Activated naive CD4-positive, alpha-beta T cell treated with Interleukin-2 at 50 U/mL for 16 hours (primary cell): ENCODE measurements at regions not wholly inside any gene's neighbourhood (a gene's known extent, or its start where the extent isn't known, plus 50 kb on each side); places are given as distances from the start of the nearest gene placed in this dataset.
"Not testable (repeated sequence)": the region's sequence is repeated elsewhere in the genome, so short reads cannot be mapped to it uniquely, and the experiment has no call there.

Experiments used
- DNase-seq: peaks from one replicate; pipeline ENCODE4 v3.0.0-alpha.2; 2020

DNA sequence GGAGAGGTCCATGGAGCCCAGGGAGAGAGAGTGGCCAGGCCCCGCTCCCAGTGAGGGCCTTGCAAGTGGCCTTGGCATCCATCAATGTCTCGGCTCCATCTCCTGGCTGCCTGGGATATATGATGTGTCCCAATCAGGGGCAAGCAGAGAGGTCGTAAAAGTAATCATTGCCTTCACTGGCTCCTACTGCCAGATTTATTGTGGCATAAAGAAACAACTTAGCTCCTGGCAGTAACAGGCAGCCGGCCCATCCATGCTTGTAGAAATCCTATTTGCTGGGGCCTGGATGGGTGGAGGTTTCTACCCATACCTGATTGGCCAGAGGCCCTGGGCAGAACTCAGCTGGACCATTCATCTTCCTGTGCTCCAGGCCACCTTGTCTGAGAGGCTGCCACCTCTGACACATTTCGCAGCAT, 272.6 kb downstream of the MATN1 start:
- no peak for DNase-seq

DNA sequence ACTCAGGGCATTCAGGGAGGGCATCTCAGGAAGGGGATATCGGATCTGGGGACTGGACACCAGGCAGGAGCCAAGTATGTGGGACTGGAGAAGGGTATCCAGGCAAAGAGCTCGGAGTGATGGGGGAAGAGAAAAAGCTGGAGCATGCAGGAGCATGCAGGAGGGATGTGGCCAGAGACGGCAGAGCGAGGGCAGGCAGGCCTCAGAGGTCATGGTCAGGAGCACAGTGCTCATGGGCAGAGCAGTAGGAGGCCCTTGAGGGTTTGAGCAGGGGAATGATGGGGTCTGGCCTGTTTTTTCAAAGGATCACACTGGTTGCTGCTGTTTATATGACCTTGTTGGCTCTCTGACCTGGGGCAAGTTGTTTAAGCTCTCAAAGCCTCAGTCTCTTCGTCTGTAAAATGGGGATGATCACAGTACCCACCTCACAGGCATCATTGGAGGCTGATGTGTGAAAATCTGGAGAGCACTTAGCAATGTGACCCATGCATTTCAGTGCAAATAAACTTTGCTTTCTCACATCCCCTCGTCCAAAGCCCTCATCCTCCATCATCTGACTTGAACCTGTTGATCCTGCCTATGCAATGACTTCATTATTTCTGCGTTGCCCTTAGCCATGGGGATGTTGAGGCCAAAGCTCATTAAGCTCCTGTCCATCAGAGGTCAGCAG, 273.1 kb downstream of the MATN1 start:
- no peak for DNase-seq

DNA sequence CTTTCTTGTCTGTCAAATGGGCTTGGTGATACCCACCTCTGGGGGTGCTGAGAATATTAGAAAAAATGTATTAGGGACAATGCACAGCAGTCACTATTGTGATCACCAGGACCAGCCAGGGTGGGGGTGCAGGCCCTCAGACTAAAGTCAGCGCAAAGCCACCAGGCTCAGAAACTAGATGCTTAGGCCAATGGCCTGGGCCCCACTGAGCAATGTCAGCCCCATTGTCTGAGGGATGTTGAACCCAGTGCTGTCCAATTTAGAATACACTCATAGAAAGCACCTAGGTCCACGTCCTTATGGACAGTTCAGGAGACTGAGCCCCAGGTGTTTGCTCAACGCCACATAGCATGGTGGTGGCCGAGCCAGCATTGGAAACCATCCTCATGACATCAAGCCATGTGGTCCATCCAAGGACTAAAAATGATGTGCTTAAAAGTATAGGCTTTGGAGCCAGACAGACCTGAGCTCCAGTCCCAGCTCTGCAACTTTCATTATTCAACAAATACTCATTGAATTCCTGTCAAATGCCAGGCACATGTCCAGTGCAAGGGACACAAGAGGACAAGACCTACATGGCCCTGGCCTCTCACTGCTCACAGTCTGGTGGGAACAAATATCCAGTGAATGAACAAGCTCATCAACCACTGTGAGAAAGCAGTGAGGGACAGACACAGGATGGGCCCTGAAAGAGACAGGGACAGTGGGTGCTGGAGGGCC, 273.8 kb downstream of the MATN1 start:
- no peak for DNase-seq

DNA sequence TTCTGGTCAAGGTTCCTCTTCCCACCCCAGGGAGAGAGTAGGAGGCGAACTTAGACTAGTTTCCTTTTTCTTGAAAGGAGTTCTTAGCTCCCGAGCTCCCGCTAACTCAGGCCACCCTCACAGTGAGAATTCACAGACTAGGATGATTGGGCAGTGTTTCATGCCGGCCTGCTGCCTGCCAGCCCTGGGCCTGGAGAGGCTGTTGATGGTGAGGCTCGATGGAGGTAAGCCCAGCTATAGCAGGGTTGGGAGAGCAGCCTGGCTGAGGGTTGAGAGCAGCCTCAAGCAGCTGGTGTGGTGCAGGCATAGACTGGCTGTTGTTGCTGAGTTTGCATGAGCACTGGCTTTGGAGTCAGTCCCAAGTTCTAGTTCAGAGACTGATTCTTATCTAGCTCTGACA, 274.4 kb downstream of the MATN1 start:
- DNase-seq = no peak

DNA sequence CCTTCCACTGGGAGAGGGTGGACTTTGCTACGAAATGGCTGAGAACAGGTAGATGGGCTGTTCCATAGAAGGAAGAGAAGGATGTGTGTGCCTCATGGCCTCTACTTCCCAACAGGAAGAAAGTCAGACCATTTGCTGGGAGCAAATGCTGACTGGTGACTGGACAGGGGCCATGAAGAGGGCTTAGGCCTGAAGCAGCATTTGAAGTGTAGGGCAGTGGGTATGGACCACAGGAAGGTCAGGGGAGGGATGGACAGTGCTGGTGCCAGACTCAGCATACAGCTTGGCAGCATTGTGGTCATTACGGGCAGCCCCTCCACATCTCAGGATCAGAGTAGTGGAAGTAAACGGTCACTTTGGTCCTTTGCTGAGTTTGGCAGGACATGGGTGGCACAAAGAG, 275.7 kb downstream of the MATN1 start:
- DNase-seq = no peak

DNA sequence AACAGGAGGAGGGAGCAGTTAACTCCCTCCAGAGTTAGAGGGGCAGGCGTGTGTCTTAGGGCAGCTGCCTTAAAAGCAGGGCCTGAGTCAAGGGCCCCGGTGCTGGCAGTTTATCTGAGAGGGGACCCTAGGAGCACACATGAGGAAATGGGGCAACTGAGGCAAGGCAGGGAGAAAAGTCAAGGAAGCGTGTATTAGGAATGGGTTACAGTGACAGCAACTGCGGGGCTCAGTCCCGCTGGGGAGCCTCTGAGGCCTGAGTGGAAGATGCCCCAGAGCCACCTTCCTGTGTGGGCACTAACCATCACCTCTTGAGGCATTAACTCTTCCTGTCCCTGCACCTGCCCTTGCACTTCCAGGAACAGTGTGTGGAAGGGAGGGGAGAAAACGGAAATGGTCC, 276.3 kb downstream of the MATN1 start:
- no peak for DNase-seq

DNA sequence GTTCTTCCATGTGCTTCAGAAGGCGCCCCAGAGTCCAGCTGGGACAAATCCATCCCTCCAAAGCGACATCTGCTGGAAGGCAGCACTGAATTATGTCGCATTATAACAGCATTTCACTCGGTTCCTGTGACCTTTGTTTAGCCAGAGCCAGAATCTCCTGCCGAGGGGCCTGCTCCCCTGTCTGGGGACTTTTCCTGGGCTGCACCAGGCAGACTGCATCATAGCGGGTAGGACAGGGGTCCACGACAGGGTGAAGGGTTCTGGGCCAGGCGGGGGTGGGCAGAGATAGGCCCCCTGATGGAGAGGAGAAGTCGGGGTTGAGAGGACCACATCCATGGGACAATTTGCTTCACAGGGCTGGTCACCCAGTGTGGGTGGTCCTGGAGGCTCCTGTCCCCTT, 276.9 kb downstream of the MATN1 start:
- DNase-seq = no peak

DNA sequence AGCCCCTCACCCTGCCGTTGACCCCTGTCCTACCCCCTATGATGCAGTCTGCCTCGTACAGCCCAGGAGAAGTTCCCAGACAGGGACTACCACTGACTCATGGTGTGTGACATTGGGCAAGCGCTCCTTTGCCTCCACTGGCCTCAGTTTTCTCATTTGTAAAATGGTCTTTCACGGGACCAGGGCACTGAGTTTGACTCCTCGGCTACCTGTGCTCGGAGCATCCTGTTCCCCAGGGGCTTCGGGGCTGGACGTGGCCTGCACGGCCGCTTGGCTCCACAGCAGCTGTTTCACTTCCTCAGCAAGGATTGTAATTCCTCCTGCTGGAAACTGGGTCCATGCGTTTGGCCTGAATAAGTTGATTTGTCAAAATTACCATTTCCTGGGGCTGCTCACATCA, 277.3 kb downstream of the MATN1 start:
- DNase-seq = no peak

DNA sequence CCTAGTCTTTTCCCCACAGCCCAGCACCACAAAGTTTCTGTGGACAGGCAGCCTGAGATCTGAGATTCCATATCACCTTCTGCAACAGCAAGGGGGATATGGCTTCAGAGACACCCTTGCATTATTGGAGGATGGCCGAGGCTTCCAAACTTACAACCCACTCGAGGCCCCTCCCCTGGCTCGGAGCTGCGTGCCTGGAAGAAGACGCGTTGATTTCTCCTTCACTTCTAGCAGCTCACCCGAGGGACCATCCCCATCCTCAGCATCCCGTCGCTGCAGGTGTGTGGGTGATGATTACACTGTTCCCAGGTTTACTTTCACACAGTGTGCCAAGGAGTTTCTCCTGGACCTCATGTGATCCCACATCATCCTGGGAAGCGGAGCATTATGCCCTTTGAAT, 277.9 kb downstream of the MATN1 start:
- no peak for DNase-seq

DNA sequence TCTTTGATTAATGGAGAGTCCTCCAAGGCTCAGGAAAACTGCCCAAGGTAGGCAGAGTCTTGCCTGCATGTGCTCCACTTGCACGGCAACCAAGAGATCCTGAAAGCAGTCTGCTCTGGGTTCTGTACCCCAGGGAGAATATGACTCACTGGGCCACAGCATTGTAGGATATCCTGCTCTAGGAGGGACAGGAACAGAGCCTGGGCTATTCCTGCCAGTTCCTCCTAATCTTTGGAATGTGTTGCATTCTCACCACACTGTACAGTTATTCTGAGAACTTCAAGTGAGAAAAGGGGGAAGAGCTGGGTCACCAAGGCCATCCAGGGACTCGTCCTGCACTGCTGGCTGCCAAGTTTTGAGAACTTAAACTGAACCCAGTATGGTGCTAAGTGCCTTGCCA, 278.5 kb downstream of the MATN1 start:
- DNase-seq = no peak

DNA sequence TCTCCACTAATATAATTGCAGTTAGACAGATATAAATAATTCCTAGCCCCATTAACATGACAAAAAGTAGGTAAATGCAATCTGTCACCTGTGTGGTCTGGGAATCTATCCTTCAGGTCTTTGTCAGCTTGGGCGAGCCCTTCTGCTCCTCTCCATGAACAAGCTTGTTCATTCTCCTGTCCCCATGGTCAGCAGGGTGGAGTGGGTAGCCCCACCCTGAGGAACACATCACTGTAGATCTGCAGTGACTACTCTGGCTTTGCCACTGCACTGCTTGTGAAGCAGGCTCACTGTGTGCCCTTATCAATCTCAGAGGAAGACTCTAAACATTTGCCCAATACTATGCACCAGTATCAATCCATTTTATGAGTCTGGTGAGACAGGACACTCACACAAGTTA, 279.0 kb downstream of the MATN1 start:
- DNase-seq = no peak

DNA sequence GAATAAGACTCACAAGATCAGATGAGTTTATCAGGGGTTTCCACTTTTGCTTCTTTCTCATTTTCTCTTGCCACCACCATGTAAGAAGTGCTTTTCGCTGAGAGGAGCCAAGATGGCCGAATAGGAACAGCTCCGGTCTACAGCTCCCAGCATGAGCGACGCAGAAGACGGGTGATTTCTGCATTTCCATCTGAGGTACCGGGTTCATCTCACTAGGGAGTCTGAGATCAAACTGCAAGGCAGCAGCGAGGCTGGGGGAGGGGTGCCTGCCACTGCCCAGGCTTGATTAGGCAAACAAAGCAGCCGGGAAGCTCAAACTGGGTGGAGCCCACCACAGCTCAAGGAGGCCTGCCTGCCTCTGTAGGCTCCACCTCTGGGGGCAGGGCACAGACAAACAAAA, 285.1 kb downstream of the MATN1 start:
- DNase-seq = not testable (repeated sequence)

DNA sequence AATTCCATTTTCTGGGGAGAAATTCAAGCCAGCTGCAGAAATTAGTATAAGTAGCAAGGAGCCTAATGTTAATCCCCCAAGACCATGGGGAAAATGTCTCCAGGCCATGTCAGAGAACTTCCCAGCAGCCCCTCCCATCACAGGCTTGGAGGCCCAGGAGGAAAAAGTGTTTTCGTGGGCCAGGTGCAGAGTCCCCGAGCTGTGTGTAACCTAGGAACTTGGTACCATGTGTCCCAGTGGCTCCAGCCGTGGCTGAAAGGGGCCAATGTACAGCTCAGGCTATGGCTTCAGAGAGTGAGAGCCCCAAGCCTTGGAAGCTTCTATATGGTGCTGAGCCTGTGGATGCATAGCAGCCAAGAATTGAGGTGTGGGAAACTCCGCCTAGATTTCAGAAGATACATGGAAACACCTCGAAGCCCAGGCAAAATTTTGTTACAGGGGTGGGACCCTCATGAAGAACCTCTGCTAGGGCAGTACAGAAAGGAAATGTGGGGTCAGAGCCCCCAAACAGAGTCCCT, 286.3 kb downstream of the MATN1 start:
- no peak for DNase-seq

DNA sequence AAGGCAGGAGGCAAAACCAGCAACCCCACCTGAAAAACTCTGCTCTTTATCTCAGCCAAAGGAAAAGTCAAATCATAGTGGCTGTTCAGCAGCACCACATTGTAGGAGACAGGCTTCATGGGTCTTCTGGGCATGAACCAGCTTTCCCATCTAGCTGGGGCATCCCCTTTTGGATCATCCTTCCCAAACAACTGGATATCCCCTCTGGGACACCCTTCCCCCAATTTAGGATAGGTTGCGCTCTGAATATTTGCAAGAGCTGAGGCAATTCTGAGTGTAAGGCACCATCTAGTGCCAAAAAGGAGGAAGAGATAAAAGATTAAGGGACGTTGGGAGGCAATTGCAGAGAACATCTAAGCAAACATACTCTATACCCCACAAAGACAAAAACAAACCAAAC, 295.8 kb downstream of the MATN1 start:
- DNase-seq = no peak

DNA sequence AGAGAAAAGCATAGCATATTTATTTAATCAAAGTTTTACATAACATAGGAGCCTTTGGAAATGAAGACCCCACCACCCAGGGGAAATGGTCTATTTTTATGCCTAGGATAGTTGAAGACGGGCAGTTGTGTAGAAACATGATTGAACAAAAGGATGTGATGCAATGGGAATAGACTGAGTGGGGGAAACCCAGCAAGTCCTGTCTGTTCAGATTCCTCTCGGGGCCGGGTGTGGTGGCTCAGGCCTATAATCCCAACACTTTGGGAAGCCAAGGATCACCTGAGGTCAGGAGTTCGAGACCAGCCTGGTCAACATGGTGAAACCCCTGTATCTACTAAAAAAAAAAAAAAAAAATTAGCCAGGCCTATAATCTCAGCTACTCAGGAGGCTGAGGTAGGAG, 298.3 kb downstream of the MATN1 start:
- no peak for DNase-seq

DNA sequence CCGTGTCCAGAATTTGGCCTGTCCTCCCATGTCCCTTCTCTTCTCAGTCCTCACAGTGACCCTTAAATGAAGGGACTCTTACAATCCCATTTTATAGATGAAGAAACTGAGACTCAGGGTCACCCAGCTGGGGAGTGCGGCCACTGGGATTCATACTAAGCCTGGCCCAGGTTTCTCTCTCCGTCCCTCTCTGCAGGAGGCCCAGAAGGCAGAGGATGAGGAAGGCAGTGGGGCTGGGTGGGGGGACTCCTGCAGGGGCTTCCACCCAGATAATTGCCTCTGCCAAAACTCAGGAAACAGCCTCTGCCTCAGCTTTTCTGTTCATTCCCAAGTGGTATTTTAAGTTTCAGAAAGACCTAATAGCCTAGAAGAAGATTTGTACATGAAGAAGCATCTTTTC, 299.8 kb downstream of the MATN1 start:
- no peak for DNase-seq

DNA sequence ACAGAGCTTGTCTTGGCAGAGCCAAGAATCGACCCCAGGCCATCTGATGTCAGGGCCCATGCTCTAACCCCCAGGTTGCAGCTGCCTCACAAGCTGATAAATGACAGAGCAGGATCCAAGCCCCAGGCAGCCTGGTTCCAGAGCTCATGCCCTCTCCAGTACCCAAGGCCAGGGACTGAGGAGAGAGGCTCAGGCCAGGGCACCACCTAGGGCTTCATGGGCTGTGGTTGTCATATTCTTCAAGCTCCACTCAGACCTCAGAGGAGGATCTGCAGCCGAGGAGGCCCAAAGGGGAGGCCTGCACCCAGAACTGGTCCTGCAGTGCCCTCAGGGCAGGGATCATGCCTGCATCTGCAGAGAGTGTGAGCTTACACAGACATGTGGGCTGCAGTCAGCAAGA, 301.1 kb downstream of the MATN1 start:
- DNase-seq = no peak

DNA sequence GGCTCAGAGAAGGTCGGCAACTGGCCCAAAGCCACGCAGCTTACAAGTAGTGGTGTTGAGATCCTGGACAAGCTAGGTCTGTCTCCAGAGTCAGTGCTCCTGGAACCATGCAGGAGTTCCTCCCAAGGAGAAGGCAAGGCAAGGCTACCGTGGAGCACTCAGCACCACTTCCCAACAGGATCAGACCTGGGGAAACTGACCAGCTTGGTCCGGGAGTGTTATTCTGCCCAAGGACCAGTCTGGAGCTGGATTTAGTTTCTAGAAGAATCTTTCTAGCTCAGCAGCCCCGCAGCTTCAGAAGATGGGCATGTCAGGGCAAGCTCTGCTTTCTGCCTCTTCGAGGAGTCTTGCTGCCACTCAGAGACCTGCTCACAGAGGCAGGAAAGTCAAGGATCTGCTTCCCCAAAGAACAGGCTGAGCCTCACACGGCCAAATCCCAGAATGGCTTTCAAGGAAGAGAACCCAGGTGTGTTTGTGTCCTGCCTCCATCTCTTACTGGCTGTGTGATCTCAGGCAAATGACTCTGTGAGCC, 302.8 kb downstream of the MATN1 start:
- no peak for DNase-seq

DNA sequence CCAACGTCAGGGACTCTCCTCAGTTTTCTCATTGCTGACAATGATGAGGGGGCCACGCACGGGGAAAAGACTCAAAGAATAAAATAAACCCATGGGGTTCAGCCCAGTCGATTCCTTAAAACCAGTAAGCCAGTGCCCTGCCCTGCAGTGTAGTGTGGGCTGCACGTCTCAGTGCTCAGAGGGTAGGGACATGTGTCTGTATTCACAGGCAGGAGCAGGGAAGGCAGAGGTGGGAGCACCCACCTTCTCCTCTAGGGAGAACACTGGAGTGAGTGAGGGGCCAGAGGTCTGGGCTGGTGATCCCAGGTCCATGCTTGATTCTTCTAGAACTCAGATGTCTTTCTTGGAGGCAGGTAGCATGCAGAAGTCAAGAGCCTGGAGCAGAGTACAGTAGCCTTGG, 303.6 kb downstream of the MATN1 start:
- no peak for DNase-seq

DNA sequence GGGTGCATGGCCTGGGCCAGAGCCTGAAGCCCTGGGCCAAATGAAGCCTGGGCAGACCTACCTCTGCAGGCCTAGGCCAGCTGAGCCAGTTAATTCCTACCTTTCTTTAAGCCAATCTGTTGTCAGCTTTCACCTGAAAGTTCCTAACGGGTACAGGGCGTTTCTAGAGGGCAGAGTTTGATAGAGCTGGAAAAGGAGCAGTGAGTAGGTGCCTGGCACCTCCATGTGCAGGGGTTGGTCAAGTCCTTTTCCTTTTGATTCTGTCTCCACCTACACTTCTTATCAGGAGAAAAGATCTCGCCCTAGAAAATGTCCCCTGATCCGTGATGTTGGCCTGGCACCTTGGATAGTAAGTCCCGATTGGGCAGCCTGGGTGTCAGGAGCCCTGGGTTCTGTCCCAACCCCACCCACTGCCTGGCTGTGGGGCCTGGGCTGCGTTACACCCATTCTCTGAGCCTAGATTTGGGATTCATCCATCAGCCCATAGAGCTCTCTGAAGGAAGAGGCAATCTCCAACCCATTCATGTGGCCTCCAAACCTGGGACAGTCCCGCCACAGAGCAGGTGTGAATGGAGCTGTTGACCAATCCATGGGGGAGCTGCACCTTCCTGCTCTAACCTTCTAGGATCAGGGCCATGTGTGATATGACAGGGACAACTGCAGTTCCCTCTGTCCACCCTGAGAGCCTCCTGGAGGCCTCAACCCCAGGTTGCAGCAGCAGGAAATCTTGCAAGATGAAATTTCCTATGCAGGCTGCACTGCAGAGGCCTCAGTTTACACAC, 304.3 kb downstream of the MATN1 start:
- DNase-seq = no peak

DNA sequence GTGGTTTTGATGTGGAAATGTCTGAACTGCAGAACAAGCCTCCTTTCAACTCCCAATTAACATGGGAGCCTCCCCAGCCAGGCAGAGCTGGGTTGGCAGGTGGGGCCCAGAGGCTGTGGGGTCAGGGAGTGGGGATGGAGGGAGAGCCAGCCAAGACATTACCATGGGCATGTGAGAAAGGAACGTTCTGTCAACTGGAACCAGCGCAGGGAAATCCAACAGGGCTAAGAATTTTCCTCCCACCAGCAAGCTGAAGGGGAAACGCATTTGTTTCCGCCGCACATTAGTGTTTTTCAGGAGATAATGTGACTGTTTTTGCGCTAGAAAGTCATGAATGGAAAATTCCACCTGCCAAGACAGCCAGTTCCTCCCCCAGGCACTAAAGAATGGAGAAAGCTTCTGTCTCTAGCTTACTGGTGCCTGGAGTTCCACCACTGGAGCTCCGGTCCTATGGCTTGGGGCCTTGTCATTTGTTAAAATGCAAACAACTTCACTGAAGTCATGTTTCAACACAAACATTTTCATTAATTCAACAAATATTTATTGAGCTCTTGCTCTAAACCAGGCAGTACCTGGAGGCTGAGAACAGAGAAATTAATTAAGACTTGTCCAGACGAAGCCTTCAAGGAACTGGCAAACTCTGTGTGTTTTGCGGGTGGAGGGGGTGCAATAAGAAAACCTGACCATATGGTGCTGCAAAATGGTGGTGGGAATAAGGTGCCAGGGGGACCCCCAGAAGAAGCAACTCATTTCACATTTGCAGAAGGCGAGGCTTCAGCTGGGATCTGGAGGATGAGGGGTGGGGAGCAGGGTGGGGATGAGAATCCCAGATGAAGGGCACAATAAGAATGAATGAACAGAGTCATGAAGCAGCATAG, 305.1 kb downstream of the MATN1 start:
- DNase-seq = no peak

DNA sequence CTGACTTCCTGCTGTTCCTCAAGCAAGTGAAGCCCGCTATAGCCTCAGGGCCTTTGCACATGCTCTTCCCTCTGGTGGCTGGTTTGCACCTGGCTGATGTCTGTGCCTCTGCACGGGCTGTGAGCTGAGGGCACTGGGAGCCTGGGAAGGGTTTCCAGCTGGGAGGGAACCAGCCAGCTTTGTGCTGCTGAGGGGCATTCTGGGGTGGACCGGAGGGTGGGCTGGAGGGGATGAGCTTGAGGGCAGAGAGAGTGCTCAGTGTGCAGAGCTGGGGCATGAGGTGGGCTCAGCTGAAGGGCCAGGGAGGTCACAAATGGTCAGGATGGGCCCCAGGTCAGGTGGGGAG, 305.7 kb downstream of the MATN1 start:
- no peak for DNase-seq
